HG03442 (cell line): ENCODE measurements at regions not wholly inside any gene's neighbourhood (a gene's known extent, or its start where the extent isn't known, plus 50 kb on each side); places are given as distances from the start of the nearest gene placed in this dataset.

ENCODE experiments used
- ATAC-seq: cut with Tn5 transposase; IDR thresholded peaks from one replicate; pipeline ENCODE4 v1.9.1; 2021; ENCODE audit warnings: mild to moderate bottlenecking, moderate library complexity; ENCODE audit not compliant: unreplicated experiment

- ATAC-seq: no peak
Measured at GRCh38 chr9:13608451-13608850, 329.0 kb upstream of the MPDZ start.

- no peak for ATAC-seq
Measured at GRCh38 chr9:13607481-13608441, 328.3 kb upstream of the MPDZ start.

DNA sequence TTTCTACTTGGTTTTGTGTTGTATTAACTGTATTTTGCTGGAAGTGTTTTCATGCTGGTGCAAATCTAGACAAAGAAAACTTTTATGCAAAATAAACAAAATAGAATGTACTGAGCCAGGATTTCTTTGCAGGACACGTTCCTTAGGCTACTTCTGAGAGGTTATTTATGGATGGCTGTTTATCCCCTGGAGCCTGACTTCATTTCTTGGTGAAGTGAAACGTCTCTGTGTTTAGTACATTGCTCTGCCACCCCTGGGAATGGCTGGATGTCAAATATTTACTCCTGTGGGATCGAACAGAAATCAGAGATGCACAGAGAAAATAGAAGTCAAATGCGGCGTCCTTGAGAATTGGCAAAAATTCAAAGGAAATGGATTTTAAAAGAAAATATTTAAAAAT is 327.1 kb upstream of the MPDZ start:
- ATAC-seq: no peak

DNA sequence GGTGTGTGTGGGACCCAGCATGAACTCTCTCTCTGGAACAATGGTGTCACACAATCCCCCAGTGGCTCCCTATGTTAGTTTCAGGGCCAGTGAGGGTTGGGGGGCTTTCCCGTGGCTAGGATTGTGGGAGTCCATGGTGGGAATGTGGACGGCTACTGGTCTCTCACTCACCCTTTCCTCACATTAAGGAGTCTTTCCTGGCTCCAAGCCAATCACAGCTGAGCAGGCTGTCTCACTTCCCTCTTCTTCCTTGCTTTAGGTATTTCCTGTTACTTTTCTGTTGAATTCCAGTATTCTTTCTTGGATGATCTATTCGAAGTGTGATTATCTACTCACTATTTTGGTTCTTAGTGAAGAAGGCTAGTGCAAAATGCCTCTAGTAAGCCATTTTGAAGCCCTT is 324.4 kb upstream of the MPDZ start:
- no peak for ATAC-seq

DNA sequence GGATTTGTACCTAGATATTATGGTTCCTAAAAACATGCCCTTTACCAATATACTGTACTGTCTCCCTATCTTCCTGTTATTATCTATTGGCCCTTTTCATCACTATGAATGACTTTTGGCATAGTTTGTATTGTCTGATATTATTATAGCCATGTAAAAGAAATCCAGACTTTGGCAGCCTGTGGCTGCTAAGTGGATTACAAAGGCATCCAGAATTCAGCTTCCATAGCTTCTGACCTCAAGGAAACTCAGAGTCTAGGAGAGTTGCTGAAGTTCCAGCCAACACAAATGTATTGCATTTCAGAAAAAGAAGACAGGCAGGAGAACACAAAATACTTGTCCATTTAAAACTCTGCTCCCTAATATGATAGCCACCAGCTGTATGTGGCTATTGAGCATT is 319.2 kb upstream of the MPDZ start:
- ATAC-seq: no peak

DNA sequence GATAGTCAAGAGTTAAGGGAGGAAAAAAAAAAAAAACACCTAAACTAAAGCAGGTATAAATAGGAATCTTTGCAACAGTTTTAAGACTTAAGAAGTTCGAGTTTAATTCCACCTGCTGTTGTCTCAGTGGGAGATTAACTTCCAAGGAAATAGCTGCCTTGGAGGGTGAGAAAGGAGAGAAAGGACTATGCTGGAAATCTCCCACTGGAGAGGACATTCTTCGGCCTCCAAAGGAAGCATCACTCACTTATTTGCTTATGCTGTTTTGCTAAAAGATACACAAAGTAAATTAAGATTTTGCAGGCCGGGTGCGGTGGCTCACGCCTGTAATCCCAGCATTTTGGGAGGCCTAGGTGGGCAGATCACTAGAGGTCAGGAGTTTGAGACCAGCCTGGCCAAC is 317.9 kb upstream of the MPDZ start:
- no peak for ATAC-seq

GRCh38 chr9:13597004-13597403 is 317.5 kb upstream of the MPDZ start:
- no peak for ATAC-seq

DNA sequence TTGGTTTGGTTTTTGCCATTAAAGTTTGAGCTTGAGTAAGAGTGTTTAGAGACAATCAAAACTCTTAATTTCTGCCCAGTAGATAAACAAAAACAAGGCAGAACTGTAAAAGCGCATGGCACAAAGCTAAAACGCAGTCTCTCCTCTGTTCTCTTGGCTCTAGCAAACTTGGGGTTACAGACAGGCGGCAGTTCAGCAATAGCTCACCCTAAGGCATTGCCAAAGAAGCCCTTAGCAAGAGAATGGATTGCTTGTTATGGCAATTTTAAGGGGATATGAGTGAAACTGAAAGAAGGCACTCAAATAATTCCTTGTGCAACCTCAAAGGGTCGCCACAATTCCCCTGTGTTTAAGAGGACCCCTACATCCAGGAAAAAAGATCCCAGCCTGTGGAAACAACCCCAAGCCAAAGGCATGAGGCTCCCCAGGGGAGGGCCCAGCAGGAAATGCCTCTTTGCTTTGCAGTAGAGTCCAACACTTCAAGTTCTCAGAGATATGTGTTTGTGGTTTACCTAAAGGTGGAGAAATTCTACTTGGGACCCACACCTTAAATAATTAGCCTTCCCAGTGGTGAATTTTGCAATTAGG is 317.0 kb upstream of the MPDZ start:
- ATAC-seq: no peak

GRCh38 chr9:13590996-13591395 is 311.5 kb upstream of the MPDZ start:
- ATAC-seq: no peak

DNA sequence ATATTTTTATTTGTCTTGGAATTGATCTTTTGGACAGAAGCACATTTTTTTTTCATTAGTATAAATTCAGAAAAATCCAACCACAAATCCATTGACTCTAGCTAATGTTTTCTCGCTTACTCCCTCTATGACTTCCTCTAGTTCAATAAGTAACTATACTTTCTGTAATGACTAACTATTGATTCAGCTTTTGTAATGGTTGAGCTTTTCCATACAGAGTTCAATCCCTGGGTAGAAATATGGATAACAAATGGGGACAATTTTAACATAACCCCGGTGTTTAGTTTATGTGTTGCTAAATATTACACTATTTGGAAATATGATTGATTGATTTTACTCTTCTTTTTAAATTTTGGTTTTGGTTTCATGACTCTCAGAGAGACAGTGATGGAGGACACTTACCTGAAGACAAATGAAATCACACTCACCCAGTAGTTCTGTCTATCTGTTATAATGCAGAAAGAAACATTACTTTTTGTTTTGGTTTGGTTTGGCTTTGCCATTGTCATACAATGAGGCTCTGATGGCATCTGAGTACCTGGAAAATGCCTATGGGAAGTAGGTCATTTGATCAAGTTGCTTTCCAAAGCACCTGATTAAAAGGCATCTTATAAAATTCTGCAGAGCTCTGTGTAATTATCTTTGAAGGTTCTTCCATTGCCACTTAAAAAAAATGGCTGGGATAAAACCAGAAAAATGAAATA is 309.7 kb upstream of the MPDZ start:
- ATAC-seq: no peak

DNA sequence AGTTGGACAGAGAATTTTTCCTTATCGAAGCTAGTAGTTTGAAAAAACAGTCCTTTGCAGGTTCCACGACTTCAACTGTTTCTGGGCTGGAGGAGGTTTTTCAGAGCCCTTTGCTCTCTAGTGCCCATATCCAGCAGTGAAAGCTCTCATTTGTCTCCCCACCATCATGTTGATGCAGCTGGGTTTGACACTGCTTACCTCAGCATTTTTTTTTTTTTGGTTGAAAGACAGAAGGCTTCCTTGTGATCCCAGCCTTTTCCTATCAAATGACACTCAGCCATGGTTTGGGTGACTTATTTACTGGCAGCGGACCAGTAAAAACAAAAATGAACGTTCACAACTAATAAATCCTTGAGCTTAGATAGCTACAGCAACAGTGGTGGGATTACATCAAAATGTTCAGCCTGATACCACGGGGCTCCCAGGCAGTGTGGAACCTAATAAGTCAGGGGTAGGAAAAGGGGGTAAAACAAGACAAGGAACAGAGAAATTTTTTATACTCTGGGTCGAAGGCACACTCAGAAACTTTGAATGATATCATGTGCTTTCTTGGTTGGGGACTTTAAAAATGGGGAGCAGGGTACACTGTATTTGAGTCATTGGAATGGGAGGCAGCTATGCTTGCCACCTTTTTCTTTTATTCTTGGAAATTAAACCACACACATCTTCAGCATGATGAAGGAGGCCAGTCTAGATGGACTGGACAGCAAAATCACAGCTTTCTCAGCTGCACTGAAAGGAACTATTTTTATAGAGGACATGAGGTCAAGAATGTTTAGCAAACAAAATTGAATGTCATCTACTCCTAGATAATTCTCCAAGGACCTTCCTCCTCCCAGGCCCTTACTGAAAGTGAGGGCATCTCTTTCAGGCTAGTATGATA is 308.9 kb upstream of the MPDZ start:
- no peak for ATAC-seq

- no peak for ATAC-seq
Measured at GRCh38 chr9:13587571-13587970, 308.1 kb upstream of the MPDZ start.

- ATAC-seq: no peak
Measured at GRCh38 chr9:13586587-13587374, 307.3 kb upstream of the MPDZ start.

DNA sequence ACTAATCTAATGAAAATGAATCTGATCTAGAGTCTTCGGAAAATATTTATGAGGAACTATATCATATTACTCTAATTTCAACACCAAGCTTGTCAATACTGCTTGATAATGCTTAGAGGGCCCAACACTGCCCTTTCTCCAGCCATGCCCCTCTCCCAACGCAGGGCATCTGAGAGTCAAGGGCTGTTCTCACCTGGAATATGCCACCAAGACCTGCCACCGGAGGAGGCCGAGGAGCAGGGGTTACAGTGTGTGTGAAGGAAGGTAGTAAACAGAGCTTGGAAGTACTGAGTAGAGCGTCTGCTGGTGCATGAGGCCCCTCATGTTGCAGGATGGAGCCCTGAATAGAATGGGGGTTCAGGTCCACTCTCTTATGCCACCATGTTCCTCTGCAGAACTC is 301.3 kb upstream of the MPDZ start:
- ATAC-seq: no peak

GRCh38 chr9:13580131-13580530 is 300.6 kb upstream of the MPDZ start:
- no peak for ATAC-seq

- no peak for ATAC-seq
Measured at GRCh38 chr9:13576101-13576500, 296.6 kb upstream of the MPDZ start.

DNA sequence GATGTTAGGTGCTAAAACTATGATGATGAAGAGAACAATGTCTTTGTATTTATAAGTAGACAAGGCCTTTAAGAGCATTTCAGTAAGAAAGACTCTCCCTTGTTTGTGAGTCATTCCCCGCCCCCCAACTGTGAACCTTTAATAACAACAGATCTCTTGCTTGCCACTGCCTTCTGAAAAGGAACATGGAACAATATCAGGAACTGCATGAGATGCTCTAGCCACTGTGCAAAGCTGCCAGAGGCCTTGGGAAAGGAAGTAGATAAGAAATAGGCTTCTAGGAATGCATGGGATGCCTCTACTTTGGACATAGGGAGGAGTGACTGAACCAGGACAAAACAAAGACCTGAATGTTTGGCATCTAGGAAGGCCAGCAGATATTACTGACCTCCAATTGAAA is 296.1 kb upstream of the MPDZ start:
- ATAC-seq: no peak

DNA sequence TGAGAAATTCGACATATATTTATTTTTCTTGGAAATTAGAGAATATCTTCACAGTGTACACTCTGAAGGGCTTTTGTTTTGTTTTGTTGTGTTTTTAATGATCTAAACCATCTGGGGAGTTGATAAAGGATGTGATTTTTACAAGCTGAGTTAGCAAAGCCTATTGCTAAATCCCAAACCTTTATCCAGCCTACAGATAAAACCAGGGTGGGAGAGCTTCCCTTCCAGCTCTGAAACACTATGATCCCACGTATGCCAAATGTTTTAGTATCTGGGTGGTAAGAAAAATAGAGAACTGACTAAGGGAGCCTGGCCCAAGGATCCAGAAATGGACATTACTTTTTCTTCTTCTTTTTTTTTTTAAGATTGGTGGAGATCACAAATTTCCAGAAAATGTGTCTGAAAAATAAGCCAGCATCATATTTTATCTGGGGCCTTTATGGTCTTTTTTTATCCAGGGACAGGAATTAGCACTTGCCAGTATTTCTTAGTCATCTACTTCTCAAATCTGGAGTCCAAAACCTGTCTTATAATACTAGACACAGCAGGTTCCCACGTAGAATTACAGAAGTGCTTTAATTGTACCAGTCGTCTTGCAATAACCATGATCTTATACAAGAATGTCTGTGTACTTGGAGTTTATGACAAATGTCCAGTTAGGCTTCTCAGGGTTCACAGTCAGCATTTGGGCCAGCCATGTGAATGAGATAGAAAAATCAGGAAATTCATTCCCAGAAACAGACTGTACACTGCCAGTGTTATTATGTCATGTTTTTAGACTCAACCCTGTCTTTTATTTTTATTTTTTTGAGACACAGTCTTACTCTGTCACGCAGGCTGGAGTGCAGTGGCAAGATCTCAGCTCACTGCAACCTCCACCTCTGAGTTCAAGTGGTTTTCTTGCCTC is 290.8 kb upstream of the MPDZ start:
- no peak for ATAC-seq

DNA sequence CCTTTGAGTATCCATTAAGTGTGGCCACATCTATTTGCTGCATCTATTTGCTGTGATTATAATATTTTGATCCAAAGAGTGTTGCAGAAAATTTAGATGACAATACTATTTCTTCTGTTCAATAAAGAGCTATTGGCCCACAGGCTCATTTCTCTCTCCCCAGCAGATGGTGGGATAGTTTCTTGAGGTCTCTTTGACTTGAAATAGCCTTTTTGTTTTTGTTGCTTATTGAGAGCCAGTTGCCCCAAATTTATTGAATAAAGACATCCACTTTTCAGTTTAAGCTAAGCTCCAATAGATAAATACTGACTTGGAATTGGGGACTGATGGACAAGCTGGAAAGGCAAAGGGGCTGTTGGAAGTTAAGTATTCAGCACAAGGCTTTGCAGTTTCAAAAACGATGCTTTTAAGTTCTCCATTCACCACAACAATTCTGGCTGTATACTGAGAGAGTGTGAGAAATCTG is 290.1 kb upstream of the MPDZ start:
- no peak for ATAC-seq
